Neural progenitor cell (in vitro differentiated cells): ENCODE measurements at regions not wholly inside any gene's neighbourhood (a gene's known extent, or its start where the extent isn't known, plus 50 kb on each side); places are given as distances from the start of the nearest gene placed in this dataset.

Experiments used
- DNase-seq: peaks from one replicate; pipeline ENCODE4 v3.0.0-alpha.2; 2016; ENCODE audit warnings: low spot score
- H2AFZ ChIP-seq: fragments of 200-600 bp; sonication (generic); replicated peaks from 2 replicates; pipeline ENCODE4 v1.6.1; 2016; ENCODE audit warnings: antibody characterized with exemption
- H3F3A ChIP-seq: fragments of 200-600 bp; sonication (generic); 2 replicates; pipeline ENCODE4 v1.6.1; 2016; ENCODE audit warnings: antibody characterized with exemption, low read depth
- H3K27ac ChIP-seq: fragments of 200-600 bp; sonication (generic); 2 replicates; pipeline ENCODE4 v1.5.1; 2016; ENCODE audit warnings: mild to moderate bottlenecking
- H3K27me3 ChIP-seq: fragments of 200-600 bp; sonication (generic); 2 replicates; pipeline ENCODE4 v1.6.1; 2016; ENCODE audit warnings: mild to moderate bottlenecking, moderate library complexity
- H3K36me3 ChIP-seq: fragments of 200-600 bp; sonication (generic); 2 replicates; pipeline ENCODE4 v1.5.1; 2016
- H3K4me1 ChIP-seq: fragments of 200-600 bp; sonication (generic); 2 replicates; pipeline ENCODE4 v1.6.1; 2016; ENCODE audit warnings: mixed run types
- H3K4me2 ChIP-seq: fragments of 200-600 bp; sonication (generic); 2 replicates; pipeline ENCODE4 v1.6.1; 2016
- H3K4me3 ChIP-seq: fragments of 200-600 bp; sonication (generic); 2 replicates; pipeline ENCODE4 v1.5.1; 2016
- H3K79me2 ChIP-seq: fragments of 200-600 bp; sonication (generic); 2 replicates; pipeline ENCODE4 v1.6.1; 2016; ENCODE audit warnings: low read depth
- H3K9ac ChIP-seq: fragments of 200-600 bp; sonication (generic); 2 replicates; pipeline ENCODE4 v1.6.1; 2016
- H3K9me3 ChIP-seq: fragments of 200-600 bp; sonication (generic); 2 replicates; pipeline ENCODE4 v1.5.1; 2016; ENCODE audit warnings: low read depth
- H4K20me1 ChIP-seq: fragments of 200-600 bp; sonication (generic); 2 replicates; pipeline ENCODE4 v1.6.1; 2016; ENCODE audit warnings: low read depth
- H3K27ac Mint-ChIP-seq: 3 replicates; pipeline ENCODE4 v1.8.0; 2021; ENCODE audit warnings: mixed read lengths
- H3K27me3 Mint-ChIP-seq: 2 replicates; pipeline ENCODE4 v1.8.0; 2022; ENCODE audit warnings: low read depth, mild to moderate bottlenecking, inconsistent platforms, moderate library complexity, mixed read lengths; ENCODE audit not compliant: insufficient read depth
- H3K36me3 Mint-ChIP-seq: 3 replicates; pipeline ENCODE4 v1.8.0; 2021; ENCODE audit warnings: mixed read lengths
- H3K4me1 Mint-ChIP-seq: 3 replicates; pipeline ENCODE4 v1.8.0; 2021; ENCODE audit warnings: mixed read lengths
- H3K4me3 Mint-ChIP-seq: 3 replicates; pipeline ENCODE4 v1.8.0; 2021; ENCODE audit warnings: mild to moderate bottlenecking, moderate library complexity, mixed read lengths
- H3K9me3 Mint-ChIP-seq: 3 replicates; pipeline ENCODE4 v1.8.0; 2020; ENCODE audit warnings: mixed read lengths
- CTCF ChIP-seq: fragments of 200-600 bp; sonication (generic); IDR thresholded peaks from 2 replicates; pipeline ENCODE4 v1.5.1; 2017; ENCODE audit warnings: antibody characterized with exemption, mild to moderate bottlenecking
- EZH2 ChIP-seq: fragments of 200-600 bp; sonication (generic); IDR thresholded peaks from 2 replicates; pipeline ENCODE4 v1.6.1; 2017; ENCODE audit warnings: antibody characterized with exemption, mild to moderate bottlenecking, moderate library complexity
- EZH2phosphoT487 ChIP-seq: fragments of 200-600 bp; sonication (generic); IDR thresholded peaks from 2 replicates; pipeline ENCODE4 v1.6.1; 2017; ENCODE audit warnings: antibody characterized with exemption

DNA sequence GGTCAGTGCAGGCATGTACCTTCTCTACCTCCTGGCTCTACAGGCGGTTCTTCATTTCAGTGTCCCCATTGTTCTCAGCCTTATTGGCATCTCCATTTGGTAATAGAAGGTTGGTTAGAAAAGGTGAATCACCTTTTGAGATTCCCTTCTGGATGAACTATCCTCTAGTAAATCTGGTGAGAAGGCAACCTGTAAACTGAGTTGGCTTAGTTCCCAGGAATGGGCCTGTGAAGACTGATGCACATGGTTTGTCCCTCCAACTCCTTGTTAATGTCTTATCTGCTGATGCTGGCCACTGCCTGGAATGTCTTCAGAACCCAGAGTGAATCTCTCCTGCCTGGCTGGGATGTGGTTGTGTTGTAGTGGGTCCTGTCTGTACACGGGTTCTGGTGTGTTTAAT is 143.4 kb upstream of the WDR1 start:
- DNase-seq = no peak
- Mint-ChIP-seq H3K27me3 (peaks cover 5% of the 10 kb centered on the region), H3K9me3 (no peaks in the 10 kb centered on the region), H3K4me3 (no peak overlapping the region), H3K4me1 (no peaks in the 10 kb centered on the region), H3K27ac (no peak overlapping the region), H3K36me3 (no peaks in the 10 kb centered on the region)
- no peaks in the 10 kb centered on the region for H3K79me2 ChIP-seq
- H3K27ac ChIP-seq = no peak overlapping the region
- H3K9me3 ChIP-seq = no peaks in the 10 kb centered on the region
- H3K27me3 ChIP-seq = no peaks in the 10 kb centered on the region
- no peaks in the 10 kb centered on the region for H4K20me1 ChIP-seq
- H3F3A ChIP-seq = no peaks in the 10 kb centered on the region
- H3K36me3 ChIP-seq = no peaks in the 10 kb centered on the region
- H3K4me3 ChIP-seq = no peak overlapping the region
- H3K4me2 ChIP-seq = no peak overlapping the region
- no peaks in the 10 kb centered on the region for H3K4me1 ChIP-seq
- H3K9ac ChIP-seq = no peak overlapping the region
- no peak for TF ChIP-seq CTCF
- no peak for TF ChIP-seq EZH2phosphoT487
- no peak for TF ChIP-seq EZH2
- H2AFZ ChIP-seq = no peak overlapping the region

DNA sequence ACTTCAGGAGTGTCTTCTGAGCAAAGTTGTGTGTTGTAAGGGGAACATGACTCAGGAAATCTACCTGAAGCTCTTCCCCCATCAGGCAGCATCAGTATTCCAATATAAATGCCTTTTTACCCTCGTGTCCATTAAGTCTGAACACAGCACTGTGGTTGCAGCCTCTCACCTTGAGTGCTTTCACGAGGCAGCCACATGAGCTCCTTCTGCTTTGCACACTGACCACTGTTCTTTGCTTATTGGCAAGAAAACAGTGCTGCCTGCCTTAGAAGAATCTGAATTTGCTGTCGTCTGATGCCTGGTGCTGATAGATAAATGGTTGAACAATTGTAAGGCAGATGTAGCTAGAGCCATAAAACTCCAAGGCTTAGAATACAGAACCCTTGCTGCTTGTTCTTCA is 139.6 kb upstream of the WDR1 start:
- Histone ChIP-seq H3K4me2 (no peak overlapping the region), H3K9ac (no peak overlapping the region), H3K27ac (no peak overlapping the region), H3K4me3 (no peak overlapping the region), H3F3A (no peaks in the 10 kb centered on the region), H4K20me1 (no peaks in the 10 kb centered on the region), H3K4me1 (no peaks in the 10 kb centered on the region), H2AFZ (no peak overlapping the region), H3K36me3 (no peaks in the 10 kb centered on the region), H3K79me2 (no peaks in the 10 kb centered on the region), H3K9me3 (no peaks in the 10 kb centered on the region), H3K27me3 (no peaks in the 10 kb centered on the region)
- Mint-ChIP-seq H3K9me3 (no peaks in the 10 kb centered on the region), H3K4me3 (no peak overlapping the region), H3K27me3 (peaks cover 5% of the 10 kb centered on the region), H3K36me3 (no peaks in the 10 kb centered on the region), H3K4me1 (no peaks in the 10 kb centered on the region), H3K27ac (no peak overlapping the region)
- DNase-seq = no peak
- no peak for TF ChIP-seq CTCF
- TF ChIP-seq EZH2 = no peak
- no peak for TF ChIP-seq EZH2phosphoT487

DNA sequence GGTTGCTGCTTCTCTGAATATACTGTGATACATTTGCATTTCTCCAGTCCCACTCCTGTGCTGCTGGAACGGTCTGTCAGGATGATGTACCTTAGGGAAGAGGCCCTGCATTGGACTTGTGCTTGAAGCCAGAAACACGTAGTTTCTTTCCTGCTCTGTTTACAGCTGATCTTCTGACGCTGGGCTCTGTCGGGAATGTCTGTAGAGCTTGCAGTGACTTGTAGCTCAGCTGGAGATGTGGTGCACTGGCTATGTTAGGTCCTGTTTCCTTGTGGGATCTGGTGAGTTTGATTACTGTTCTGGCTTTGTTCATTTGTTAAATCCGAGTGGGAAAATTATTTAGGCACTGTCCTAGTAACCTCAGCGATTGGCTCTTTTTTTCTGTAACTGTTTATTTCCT is 137.2 kb upstream of the WDR1 start:
- no peaks in the 10 kb centered on the region for H3K4me1 ChIP-seq
- H3K27ac Mint-ChIP-seq = no peak overlapping the region
- peaks cover 4% of the 10 kb centered on the region for H3K27me3 Mint-ChIP-seq
- H2AFZ ChIP-seq = no peak overlapping the region
- no peak for DNase-seq
- H3K4me3 Mint-ChIP-seq = no peak overlapping the region
- no peaks in the 10 kb centered on the region for H3K9me3 ChIP-seq
- H3K4me1 Mint-ChIP-seq = no peaks in the 10 kb centered on the region
- H3F3A ChIP-seq = no peaks in the 10 kb centered on the region
- H3K4me3 ChIP-seq = no peak overlapping the region
- H4K20me1 ChIP-seq = no peaks in the 10 kb centered on the region
- H3K36me3 Mint-ChIP-seq = no peaks in the 10 kb centered on the region
- no peaks in the 10 kb centered on the region for H3K36me3 ChIP-seq
- H3K27ac ChIP-seq = no peak overlapping the region
- H3K9me3 Mint-ChIP-seq = no peaks in the 10 kb centered on the region
- no peaks in the 10 kb centered on the region for H3K27me3 ChIP-seq
- no peak overlapping the region for H3K9ac ChIP-seq
- no peak overlapping the region for H3K4me2 ChIP-seq
- no peaks in the 10 kb centered on the region for H3K79me2 ChIP-seq
- no peak for TF ChIP-seq CTCF
- TF ChIP-seq EZH2 = no peak
- TF ChIP-seq EZH2phosphoT487 = no peak

GRCh38 chr4:10245751-10246150 is 129.2 kb upstream of the WDR1 start:
- Histone ChIP-seq H3K27me3 (no peaks in the 10 kb centered on the region), H3K4me2 (no peak overlapping the region), H3K79me2 (no peaks in the 10 kb centered on the region), H3K36me3 (no peaks in the 10 kb centered on the region), H3F3A (no peaks in the 10 kb centered on the region), H3K9ac (no peak overlapping the region), H4K20me1 (no peaks in the 10 kb centered on the region), H3K4me3 (no peak overlapping the region), H3K4me1 (no peaks in the 10 kb centered on the region), H3K9me3 (no peaks in the 10 kb centered on the region), H3K27ac (no peak overlapping the region), H2AFZ (no peak overlapping the region)
- H3K9me3 Mint-ChIP-seq = no peaks in the 10 kb centered on the region
- no peaks in the 10 kb centered on the region for H3K27me3 Mint-ChIP-seq
- H3K4me1 Mint-ChIP-seq = no peaks in the 10 kb centered on the region
- H3K36me3 Mint-ChIP-seq = no peaks in the 10 kb centered on the region
- DNase-seq = no peak
- no peak overlapping the region for H3K4me3 Mint-ChIP-seq
- TF ChIP-seq CTCF (no peak), EZH2phosphoT487 (no peak), EZH2 (no peak)
- H3K27ac Mint-ChIP-seq = no peak overlapping the region
